GM19452 (cell line): ENCODE measurements at regions not wholly inside any gene's neighbourhood (a gene's known extent, or its start where the extent isn't known, plus 50 kb on each side); places are given as distances from the start of the nearest gene placed in this dataset.
"Not testable (repeated sequence)": the region's sequence is repeated elsewhere in the genome, so short reads cannot be mapped to it uniquely, and the experiment has no call there.

Source experiments
- ATAC-seq: cut with Tn5 transposase; IDR thresholded peaks from one replicate; pipeline ENCODE4 v1.9.1; 2021; ENCODE audit not compliant: unreplicated experiment

DNA sequence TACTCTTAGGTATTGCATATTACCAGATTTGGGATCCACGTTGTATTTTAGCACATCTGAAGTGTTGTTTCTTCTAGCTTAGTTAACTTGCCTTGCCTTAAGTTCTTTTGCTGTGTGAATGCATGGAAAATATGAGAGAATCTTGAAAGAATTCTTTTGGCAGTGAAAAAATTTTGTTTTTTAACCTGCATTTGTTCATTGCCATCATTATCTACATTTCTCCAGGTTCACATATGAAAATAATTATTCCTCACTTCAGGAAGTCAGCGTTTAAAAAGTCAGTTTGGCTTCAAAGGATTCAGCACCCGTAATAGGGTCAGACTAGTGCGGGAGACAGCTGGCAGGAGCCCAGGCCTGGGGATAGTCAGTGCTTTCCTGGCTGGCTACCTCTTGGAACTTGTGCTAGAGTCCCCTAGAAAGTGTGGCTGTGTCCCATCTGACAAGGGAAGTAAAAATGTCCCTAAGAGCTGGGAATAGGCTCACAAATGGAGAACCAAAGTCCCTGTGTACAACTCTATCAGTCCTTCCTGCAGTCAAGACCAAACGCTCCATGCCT lies 251.9 kb upstream of the KLF3 start:
- no peak for ATAC-seq

DNA sequence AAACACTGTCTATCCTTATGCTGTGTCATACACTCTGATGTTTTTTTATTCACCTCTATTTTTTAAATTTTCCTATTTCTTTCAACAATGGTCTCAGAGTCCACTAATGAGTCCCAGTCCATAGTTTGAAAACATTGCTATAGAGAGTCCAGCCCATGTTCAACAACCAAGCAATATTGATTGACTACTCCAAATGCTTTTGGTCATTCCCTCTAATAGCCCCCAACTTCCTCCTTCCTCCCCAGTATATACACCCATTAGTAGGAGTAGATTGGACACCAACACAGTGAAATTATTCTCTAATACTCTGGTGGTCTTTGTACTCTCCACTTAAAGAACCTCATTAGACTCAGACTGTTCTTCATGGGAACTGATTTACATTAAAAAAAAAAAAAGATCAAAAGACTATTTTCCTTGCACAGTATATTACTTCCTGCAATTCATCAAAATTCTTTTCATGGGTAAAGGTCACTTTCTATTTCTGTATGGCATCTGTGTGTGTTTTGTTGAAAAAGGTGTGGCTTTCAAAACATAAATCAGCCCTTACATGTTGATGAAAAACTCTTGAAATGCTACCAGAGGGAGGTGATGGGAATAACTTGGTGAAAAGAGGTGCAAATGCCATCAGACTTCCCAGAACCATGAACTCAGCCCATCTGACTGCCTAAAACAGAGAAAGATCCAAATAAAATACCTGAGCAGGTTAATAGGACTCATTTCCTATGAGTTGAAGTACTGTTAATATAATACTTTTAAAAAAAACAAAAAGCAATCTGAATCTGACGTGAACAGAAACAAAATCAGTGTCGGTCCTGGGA lies 250.3 kb upstream of the KLF3 start:
- ATAC-seq = no peak

DNA sequence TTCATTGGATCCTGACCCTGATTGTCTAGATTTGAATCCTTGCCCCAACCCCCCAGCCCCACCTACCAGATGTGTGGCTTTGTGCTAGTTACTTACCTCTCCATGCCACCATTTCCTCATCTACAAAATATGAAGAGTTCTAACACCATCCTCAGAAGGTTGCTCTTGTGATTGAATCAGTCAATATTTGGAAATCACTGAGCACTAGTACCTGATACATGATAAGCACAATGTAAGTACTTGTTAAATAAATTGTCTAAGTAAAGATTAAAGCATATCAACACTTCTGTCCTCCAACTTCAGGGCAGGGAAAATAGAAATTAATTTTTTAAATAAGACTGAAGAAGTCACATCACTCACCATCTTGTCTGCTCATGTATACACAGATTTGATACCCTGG lies 249.6 kb upstream of the KLF3 start:
- ATAC-seq = no peak

DNA sequence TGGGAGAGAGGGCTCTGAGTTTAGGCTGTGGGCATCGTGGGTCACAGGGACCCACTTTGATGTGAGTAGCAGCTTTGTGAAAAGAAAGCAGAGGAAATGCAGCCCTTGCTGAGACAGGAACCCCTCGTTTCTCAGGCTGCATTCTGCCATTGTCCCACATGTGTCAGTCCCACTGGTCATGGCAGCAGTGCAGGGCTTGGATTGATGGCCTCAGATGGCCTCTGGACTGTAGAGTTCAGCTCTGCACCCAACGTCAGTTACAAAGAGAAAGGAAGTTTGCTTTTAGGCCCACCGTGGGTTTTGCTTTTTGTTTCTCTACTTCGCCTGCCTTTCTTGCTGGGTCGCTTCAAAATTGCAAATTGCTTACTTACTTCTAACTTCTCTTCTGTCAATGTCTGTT lies 248.3 kb upstream of the KLF3 start:
- ATAC-seq = no peak

DNA sequence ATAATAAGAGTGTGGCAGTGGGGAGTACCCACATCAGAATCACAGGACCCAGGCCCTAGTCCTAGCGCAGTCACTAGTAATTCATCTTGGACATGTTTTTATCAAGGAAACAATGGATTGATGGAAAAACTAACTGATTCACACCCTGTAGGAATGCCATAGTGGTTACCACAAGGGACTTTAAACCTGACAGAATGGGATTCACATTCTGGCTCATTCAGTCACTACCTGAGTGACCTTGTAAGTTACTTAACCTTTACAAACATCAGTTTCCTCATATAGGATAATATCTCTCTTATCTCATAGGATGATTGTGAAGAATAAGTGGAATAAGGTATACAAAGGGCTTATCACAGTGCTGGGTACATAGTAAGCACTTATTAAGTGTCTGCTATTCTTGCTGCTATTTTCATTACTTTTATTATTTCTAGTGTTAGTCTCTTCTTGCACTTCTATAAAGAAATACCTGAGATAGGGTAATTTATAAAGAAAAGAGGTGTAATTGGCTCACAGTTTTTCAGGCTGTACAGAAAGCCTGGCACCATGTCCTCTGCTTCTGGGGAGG lies 247.5 kb upstream of the KLF3 start:
- ATAC-seq = no peak

DNA sequence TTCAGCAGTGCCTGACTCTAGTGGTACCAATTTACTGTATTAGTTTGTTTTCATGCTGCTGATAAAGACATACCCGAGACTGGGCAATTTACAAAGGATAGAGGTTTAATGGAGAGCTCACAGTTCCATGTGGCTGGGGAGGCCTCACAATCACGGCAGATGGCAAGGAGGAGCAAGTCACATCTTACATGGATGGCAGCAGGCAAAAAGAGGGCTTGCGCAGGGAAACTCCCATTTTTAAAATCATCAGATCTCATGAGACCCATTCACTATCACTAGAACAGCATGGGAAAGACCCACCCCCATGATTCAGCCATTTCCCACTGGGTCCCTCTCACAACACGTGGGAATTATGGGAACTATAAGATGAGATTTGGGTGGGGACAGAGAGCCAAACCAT lies 243.7 kb upstream of the KLF3 start:
- not testable (repeated sequence) for ATAC-seq

DNA sequence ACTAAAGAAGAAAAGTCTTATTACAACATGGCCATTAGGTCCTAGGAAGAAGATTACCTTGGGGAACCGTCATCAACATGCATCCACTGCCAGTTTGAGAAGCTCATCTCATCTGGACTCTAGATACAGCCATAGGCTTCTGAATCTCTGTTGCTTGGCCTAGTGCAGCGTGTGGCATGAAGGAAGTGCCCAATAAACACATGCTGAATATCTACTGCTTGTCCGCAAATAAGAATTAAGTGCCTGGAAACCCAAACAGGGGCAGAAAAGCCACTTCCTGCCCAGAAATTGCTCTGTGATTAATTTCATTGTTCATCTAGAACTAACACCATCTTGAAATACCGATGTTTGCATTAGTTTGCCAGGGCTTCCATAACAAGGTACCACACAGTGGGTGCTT lies 241.1 kb upstream of the KLF3 start:
- no peak for ATAC-seq

DNA sequence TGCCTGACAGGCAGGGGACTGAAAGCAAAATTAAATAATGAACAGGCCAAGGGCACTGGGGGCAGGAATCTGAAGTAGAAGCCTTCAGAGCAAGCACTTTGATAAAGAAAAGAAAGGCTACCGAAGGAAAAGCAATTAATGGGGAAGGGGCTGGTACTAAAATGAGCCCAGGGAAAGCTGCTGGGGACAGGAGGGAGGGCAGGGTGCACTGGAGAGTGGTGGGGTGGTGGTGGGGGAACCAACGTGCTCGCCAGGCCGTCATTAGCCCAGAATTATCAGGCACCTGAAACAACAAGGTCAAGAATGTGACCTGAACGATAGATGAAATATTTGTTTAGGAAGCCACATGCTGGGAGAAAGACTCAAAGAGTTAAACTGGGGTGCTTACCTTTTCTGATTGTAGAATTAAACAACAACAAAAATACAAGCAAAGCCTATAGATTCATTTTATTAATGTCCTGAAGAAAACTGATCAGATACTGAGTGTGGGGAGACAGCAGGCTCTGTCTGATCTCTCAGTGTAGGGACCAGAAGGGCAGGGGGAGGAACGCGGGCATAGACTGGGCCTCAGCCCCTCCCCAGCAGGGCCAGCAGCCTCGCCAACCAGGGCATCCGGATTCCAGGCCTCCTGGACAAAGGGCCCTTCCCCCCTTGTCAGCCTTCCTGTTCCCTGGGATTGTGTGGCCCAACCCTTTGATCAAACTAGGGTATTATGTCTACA lies 239.7 kb upstream of the KLF3 start:
- ATAC-seq = no peak

DNA sequence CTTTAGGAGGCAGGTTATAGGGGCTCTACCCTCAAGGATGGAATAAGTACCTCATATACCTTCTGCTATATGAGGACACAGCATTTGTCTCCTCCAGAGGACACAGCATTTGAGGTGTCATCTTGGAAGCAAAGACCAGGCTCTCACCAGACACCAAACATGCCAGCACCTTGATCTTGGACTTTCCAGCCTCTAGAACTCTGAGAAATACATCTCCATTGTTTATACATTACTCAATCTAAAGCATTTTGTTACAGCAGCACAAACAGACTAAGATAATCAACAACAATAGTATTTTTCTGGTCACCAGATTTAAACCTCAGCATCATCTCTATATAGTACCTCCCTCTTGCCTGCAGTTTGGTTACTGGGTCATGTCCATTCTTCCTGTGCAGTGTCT lies 237.5 kb upstream of the KLF3 start:
- no peak for ATAC-seq

DNA sequence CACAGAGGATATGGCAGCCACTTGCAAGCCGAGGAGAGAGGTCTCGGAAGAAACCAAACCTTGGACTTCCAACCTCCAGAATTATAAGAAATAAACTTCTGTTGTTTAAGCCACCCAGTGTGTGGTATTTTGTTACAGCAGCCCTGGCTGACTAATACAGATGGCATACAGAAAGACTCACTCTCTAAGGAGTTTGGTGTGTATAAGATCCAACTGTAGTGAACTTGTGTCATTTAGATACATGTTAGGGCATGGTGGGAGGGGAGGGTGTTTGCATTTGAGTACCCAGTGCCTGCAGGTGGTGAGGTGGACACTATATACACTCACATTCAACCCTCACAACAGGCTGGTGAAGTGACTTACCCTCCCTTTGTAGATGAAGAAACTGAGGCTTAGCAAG lies 233.2 kb upstream of the KLF3 start:
- no peak for ATAC-seq

DNA sequence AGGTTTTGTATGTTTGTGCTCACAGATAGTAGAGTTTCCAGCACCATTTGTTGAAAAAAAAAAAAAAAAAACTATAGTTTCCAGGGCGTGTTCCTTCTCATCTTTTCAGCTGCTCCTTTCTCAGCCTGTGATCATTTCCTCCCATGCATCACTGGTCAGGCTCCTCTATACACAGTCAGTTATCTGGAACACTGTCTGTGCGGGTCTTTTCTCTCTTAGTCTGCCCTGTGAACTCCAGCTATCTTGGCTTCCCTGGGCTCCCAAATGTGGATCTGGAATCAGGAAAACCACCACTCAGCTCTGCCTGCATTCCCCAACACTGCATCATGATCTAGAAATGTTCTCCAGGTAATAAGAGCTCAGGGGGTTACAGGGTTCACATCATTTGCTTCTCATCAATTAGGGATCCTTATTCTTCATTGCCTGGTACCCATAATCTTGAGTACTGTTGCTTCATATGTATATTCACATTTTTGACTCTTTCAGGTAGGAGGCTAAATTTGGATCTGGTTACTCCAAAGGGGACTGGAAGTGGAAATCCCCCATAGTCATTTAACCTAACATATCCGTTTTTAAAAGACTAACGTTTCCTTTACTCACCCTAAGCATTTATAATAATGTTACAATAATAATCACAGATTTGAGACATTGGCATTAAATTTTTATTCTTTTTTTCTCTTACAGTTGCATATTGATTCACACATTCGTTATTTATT lies 221.8 kb upstream of the KLF3 start:
- ATAC-seq = no peak

DNA sequence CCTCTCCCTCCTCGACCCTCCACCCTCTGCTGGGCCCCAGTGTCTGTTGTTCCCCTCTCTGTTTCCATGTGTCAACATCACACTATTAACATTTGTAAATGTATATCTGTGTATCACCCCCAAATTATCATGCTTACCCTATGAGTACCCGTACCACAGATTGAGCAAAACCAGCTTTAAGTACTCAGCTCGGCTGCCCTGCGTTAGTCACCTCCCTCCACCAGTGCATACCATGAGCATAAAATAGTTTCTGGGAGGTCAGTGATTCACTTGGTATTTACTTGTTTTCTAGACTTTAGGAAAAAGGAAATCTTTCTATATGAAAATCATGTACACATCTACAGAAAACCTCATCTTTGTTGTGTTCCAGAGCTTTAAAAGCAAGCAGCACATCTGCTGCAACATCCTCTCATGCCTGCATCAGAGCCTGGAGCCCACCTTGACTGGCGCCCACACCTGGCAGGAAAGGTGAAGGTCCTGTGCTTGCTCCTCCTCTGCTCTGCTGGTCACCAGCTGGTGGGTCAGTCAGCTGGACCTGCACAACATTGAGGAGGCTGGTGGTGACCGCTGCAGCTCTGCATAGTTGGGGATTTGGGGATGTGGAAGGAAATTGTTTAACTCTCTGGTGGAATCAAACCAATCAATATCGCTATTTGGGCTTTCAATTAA lies 214.4 kb upstream of the KLF3 start:
- ATAC-seq = no peak

DNA sequence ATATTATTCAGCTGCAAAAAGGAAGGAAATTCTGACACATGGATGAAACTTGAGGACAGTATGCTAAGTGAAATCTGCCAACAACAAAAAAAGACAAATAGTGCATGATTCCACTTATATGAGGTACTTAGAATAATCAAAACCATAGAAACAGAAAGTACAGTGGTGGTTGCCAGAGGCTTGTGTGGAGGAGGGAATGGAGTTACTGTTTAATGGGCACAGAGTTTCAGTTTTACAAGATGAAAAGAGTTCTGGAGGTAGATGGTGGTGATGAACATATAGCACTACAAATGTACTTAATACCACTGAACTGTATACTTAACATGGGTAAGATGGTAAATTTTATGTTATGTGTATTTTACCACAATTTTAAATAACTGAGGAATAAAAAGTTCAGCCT lies 212.0 kb upstream of the KLF3 start:
- no peak for ATAC-seq

DNA sequence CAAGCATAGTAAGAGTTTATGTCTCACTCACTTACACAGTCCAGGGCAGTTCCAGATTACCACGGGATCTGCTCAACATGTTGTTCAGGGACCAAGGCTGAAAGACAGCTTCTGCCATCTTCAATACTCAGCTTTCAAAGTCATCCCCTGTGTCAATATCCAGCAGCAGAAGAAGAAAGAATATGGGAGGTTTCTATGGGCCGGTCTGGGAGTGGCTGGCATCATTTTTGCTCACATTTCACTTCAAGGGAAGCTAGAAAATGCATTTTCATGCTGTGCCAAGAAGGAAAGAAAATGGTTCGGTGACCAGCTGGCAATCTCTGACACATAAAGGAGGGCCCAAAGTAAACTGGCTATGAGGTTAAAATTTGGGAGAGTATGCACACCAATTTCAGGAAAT lies 211.5 kb upstream of the KLF3 start:
- no peak for ATAC-seq

DNA sequence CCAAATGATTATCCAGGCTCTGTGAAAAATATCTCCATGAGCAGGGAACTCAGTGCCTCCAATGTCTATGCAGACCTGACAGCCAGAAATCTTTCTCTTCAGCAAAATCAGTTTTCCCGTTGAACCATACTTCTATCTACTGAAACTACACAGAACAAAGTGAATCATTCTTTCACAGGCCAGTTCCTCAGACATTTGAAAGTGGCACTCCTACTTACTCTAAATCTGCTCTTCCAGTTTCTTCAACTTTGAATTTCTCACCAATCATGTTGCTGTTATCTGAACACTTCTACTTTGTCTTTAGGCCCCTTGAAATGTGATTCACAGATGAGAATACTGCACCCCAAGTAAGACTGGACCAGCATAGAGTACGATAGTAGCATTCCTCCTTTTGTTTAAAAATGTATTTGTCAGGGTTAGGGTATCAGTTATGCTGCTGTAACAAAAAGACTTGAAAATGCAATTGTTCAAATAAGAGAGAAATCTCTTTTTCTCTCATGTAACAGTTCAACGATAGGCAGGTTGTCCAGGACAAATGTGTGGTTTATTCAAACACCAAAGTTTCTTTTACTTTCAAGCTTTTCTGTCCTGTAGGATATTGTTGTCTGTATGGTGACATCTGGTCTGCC lies 210.6 kb upstream of the KLF3 start:
- no peak for ATAC-seq

DNA sequence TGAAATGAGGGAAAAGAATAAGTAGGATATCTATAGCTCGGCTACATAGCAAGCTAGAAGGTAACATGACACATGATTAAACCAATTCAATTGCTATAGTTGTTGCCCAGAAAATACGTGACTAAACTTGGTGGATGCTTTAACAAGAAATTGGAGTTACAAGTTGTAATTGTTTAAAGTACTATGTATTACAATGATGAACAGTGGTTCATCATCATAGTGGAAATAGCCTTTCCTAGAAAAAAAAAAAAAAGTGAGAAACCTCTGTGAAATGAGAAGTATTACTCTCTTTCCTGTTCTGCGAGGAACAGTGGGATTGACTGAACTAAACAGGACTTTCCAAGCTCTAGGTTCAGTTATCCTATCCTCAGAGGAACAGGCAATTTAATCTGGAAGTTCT lies 209.7 kb upstream of the KLF3 start:
- no peak for ATAC-seq

DNA sequence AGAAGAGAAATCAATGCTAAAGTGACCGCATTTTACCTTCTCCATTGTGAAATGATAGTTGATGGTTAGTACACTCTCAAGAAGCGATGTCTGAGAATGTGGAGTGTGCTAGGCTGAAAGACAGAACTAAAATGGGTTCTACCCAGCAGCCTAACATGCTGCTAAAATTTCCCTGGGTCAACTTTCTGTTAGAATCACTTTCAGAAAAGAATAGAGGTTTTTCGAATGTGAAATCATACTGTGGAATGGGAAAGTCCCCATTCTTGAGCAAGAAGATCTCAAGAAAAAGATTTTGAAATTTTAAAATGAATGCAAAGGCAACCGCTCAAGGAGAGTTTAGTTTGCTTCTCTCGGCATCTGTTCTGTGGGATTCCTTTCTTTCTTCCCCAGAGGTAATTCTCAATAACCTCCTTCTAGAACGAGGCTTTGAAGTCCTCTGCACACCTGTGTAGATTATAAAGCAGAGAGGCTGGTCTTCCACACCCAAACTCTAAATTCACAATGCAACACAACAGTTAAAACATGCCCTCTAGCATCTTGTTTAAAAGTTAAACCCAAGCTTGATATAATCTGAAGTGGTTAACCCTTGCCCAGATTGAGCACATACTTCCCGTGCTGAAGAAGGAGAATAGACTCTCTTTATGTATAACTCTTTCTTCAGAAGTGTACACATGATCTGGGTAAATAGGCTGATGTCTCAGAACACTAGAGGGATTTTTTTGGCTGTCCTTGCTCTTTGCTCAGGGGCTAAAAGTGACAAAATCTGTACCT lies 208.7 kb upstream of the KLF3 start:
- ATAC-seq = peak; percentile 65

DNA sequence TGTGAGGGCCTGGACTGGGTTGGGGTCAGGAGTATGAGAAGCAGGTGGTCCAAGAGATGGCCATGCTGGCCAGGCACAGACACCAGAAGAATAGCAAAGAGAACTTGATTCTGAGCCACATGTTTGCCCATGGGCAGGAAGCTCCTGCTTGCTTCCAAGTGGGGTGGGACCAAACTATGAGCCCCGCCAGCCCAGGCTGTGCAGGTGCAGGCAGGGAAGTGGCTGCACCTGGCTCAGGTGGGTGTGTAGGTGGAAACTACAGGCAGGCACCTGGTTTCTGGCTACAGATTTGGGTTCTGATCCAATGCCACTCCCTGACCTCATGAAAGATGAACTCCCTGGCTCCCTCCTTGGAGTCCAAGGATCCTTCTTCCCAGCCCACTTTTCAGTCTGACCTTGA lies 207.9 kb upstream of the KLF3 start:
- ATAC-seq = no peak

DNA sequence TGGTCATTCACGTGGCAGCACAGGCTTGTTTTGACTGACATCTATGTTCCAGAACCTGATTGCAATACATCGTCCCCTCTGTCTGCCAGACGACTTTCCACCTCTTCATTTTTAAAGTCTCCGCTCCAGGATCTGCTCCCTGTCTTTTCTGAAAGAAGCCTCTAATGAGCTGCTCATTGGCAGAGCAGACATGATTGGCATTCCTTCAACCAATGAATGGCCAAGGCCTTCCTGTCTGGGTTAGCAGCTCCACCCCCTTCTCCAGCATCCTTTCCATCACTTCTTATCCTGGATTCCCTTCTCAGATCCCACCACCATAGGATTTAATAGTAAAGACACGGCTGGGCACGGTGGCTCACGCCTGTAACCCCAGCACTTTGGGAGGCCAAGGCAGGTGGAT lies 202.7 kb upstream of the KLF3 start:
- no peak for ATAC-seq
